ENCODE measurements at regions not wholly inside any gene's neighbourhood (a gene's known extent, or its start where the extent isn't known, plus 50 kb on each side); places are given as distances from the start of the nearest gene placed in this dataset.

DNA sequence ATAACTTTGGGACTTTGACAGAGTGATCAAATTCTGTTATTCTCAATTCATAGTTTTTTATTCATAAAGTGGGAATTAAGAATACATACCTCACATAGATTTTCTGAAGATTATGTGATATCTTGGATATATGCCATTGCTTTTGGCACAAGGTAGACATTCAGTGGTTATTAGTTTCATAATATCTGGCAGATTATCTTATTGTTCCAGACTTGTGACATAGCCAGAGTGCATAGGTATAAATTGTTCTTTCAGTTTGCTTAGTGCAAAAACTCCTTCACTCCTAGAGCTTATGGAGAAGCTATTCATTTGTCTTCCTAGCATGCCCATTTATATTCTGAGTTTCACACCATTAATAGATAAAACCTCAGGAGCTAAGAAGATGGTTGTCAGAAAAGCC is 222.0 kb downstream of the KCNE4 start:
- TF ChIP-seq, protein P1, sequence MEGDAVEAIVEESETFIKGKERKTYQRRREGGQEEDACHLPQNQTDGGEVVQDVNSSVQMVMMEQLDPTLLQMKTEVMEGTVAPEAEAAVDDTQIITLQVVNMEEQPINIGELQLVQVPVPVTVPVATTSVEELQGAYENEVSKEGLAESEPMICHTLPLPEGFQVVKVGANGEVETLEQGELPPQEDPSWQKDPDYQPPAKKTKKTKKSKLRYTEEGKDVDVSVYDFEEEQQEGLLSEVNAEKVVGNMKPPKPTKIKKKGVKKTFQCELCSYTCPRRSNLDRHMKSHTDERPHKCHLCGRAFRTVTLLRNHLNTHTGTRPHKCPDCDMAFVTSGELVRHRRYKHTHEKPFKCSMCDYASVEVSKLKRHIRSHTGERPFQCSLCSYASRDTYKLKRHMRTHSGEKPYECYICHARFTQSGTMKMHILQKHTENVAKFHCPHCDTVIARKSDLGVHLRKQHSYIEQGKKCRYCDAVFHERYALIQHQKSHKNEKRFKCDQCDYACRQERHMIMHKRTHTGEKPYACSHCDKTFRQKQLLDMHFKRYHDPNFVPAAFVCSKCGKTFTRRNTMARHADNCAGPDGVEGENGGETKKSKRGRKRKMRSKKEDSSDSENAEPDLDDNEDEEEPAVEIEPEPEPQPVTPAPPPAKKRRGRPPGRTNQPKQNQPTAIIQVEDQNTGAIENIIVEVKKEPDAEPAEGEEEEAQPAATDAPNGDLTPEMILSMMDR (IDR thresholded peaks at IDR 0.05): no peak
- no peak for TF ChIP-seq EZH2 (IDR thresholded peaks at IDR 0.05; ENCODE audit: borderline replicate concordance, insufficient read depth, low read depth, low read length, poor library complexity, severe bottlenecking)

All from B cell (primary cell).